CD4-positive, alpha-beta T cell treated with Interleukin-4 for 4 hours (primary cell): ENCODE measurements at regions not wholly inside any gene's neighbourhood (a gene's known extent, or its start where the extent isn't known, plus 50 kb on each side); places are given as distances from the start of the nearest gene placed in this dataset.

Source experiments
- DNase-seq: peaks from one replicate; pipeline ENCODE4 v3.0.0-alpha.2; 2020

- no peak for DNase-seq
Measured at GRCh38 chr4:137614491-137614890, 82.2 kb upstream of the PCDH18 start.

DNA sequence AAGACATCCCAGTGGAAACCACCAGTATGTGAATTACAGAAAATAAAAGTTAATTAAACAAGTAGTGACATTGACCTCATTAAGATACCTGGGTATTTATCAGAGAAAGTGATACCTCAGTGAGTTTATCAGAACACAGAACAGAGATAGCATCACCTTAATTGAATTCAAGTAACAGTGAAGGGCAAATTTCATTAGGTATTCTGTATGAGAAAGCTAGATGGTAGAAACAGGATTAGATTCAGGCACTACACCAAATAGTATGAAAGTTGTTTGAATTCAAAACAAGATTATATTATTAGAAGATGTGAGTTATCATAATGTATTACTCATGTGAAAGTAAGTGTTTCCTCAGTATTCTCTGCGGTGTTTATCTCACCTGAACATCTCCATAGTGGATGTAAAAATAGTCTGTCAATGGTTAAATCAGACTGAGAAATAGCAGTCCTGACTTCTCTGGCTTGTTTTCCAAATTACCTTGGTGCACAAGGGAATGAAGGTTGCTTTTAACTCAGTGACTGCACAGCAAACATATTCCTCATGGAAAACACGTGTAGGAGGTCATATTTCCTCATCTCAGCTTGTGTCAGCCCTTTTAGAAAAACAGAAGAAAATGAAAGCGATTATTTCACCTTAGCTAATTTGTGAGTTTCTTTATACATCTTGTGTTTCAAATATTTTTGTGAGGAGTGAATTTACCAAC lies 79.9 kb upstream of the PCDH18 start:
- no peak for DNase-seq

- no peak for DNase-seq
Measured at GRCh38 chr4:137610960-137611359, 78.7 kb upstream of the PCDH18 start.

DNA sequence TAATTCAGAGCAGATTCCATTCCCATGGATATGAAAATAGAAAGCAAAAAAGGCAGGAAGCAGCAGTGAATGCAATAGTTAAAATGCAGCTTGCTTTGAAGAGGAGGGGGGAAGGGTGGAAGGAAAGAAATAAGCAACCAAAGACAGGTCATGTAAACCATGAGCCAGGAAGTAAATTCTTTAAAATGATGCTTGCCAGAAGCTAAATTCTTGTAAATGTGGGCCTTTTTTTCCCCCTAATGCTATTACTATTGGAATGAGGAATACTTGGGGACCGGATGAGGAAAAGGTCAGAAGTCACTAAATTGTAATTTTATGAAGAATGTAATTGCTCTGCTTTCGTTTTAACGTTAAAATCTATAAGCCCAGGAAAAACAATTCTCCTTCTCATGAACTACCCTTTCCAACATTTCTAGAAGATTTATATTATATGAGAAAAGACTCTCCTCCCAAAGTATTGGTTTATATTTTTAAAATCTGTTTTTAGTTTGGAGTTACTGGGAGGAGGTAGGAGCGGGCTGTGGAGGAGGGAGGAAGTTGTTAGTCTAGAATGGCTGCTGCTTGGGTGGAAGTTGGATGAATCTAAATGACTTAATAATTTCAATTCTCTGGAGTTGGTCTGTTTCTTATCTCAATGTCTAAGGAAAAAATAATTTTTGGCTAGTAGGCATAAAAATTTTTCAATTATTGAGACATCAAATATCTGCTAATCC lies 77.6 kb upstream of the PCDH18 start:
- DNase-seq = no peak

DNA sequence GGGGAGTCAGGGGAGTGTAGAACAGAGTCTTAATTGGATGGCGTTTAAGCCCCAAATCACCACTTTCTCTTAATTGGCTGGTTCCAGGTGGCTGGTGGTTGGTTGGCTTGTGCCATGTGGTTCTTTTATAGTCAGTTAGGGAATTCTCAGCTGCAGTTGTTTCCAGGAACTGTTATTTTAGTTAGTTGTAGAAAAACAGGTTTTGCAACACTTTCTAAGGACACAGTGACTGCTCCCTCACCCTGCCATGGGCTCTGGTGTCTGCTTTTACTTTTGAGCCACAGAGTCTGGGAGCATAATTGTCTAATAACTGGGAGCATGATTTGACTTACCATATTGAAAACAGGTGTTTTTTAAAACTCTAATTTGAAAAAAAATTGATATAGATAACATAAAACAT lies 75.8 kb upstream of the PCDH18 start:
- no peak for DNase-seq

DNA sequence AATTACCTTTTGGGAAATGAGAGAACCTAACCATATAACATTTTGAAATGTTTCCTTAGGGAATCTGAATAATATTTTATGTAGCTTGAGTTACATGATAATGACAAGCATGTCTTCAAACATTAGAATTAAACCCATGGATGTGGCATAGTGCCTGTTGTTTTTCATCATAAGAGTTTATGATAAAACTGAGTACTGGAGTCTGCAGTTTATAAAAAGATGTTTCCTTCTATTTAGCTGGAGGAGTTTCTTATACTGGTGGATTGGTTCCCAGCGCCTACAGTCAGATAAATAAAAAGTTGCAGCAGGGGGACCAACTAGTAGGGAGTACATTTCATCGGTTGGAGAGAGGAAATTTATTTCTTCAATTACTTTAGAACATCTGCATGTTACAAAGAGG lies 70.1 kb upstream of the PCDH18 start:
- DNase-seq = no peak

- DNase-seq = no peak
Measured at GRCh38 chr4:137601934-137602333, 69.6 kb upstream of the PCDH18 start.

DNA sequence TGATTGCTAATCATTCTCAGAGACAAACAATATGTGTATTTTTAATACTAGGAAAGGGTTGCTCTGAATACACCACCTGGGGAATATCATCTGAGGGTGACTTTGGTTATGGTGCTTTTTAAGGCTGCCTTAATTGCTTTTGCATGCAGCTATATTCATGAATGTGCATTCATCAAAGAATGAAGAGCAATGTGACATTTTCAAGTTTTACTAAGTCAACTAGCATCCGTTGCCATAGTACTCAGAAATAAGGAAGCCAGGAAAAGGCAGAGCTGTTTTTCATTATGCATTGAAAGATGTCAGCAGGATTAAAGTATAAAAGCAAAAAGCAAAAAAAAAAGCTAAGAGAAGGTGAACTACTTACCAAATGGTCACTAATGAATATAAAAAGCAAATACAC lies 67.4 kb upstream of the PCDH18 start:
- no peak for DNase-seq

- DNase-seq = no peak
Measured at GRCh38 chr4:137597752-137598430, 65.6 kb upstream of the PCDH18 start.

- no peak for DNase-seq
Measured at GRCh38 chr4:137587796-137588195, 55.5 kb upstream of the PCDH18 start.

- no peak for DNase-seq
Measured at GRCh38 chr4:137583671-137584070, 51.4 kb upstream of the PCDH18 start.
